ENCODE measurements at regions not wholly inside any gene's neighbourhood (a gene's known extent, or its start where the extent isn't known, plus 50 kb on each side); places are given as distances from the start of the nearest gene placed in this dataset.
"Not testable (repeated sequence)": the region's sequence is repeated elsewhere in the genome, so short reads cannot be mapped to it uniquely, and the experiment has no call there.

- Mint-ChIP-seq H3K36me3 (no peaks in the 10 kb centered on the region), H3K4me1 (ENCODE audit: low read depth) (no peaks in the 10 kb centered on the region), H3K27me3 (peaks cover 2% of the 10 kb centered on the region), H3K9me3 (ENCODE audit: low read depth) (no peaks in the 10 kb centered on the region), H3K27ac (no peak overlapping the region), H3K4me3 (no peak overlapping the region)
Measured at GRCh38 chr2:16359961-16360360, 305.7 kb downstream of the CYRIA start.

- Mint-ChIP-seq H3K27ac (no peak overlapping the region), H3K9me3 (ENCODE audit: low read depth) (peaks cover 4% of the 10 kb centered on the region), H3K4me1 (ENCODE audit: low read depth) (no peaks in the 10 kb centered on the region), H3K36me3 (no peaks in the 10 kb centered on the region), H3K27me3 (no peaks in the 10 kb centered on the region), H3K4me3 (no peak overlapping the region)
Measured at GRCh38 chr2:16357188-16357587, 308.4 kb downstream of the CYRIA start.

GRCh38 chr2:16351541-16351940 lies 314.1 kb downstream of the CYRIA start:
- Mint-ChIP-seq H3K4me3 (no peak overlapping the region), H3K9me3 (ENCODE audit: low read depth) (peaks cover 13% of the 10 kb centered on the region), H3K27me3 (no peaks in the 10 kb centered on the region), H3K36me3 (no peaks in the 10 kb centered on the region), H3K4me1 (ENCODE audit: low read depth) (no peaks in the 10 kb centered on the region), H3K27ac (no peak overlapping the region)

- Mint-ChIP-seq H3K4me3 (no peak overlapping the region), H3K27me3 (no peaks in the 10 kb centered on the region), H3K27ac (no peak overlapping the region), H3K9me3 (ENCODE audit: low read depth) (peaks cover 13% of the 10 kb centered on the region), H3K36me3 (no peaks in the 10 kb centered on the region), H3K4me1 (ENCODE audit: low read depth) (no peaks in the 10 kb centered on the region)
Measured at GRCh38 chr2:16351137-16351536, 314.5 kb downstream of the CYRIA start.

GRCh38 chr2:16350211-16350610 lies 315.4 kb downstream of the CYRIA start:
- Mint-ChIP-seq H3K36me3 (no peaks in the 10 kb centered on the region), H3K4me3 (no peak overlapping the region), H3K4me1 (ENCODE audit: low read depth) (no peaks in the 10 kb centered on the region)

GRCh38 chr2:16349811-16350210 lies 315.8 kb downstream of the CYRIA start:
- no peaks in the 10 kb centered on the region for H3K36me3 Mint-ChIP-seq
- no peak overlapping the region for H3K4me3 Mint-ChIP-seq
- H3K27ac Mint-ChIP-seq: no peak overlapping the region
- H3K9me3 Mint-ChIP-seq (ENCODE audit: low read depth): peaks cover 14% of the 10 kb centered on the region
- H3K4me1 Mint-ChIP-seq (ENCODE audit: low read depth): no peaks in the 10 kb centered on the region
- H3K27me3 Mint-ChIP-seq: no peaks in the 10 kb centered on the region

More at GRCh38 chr2:16350211-16350610, 315.4 kb downstream of the CYRIA start:
- H3K27ac Mint-ChIP-seq: no peak overlapping the region
- no peaks in the 10 kb centered on the region for H3K27me3 Mint-ChIP-seq
- H3K9me3 Mint-ChIP-seq (ENCODE audit: low read depth): peaks cover 13% of the 10 kb centered on the region

GRCh38 chr2:16348821-16349515 lies 316.7 kb downstream of the CYRIA start:
- no peaks in the 10 kb centered on the region for H3K4me1 Mint-ChIP-seq (ENCODE audit: low read depth)
- H3K27ac Mint-ChIP-seq: no peak overlapping the region
- H3K9me3 Mint-ChIP-seq (ENCODE audit: low read depth): peaks cover 17% of the 10 kb centered on the region
- no peaks in the 10 kb centered on the region for H3K27me3 Mint-ChIP-seq
- H3K36me3 Mint-ChIP-seq: no peaks in the 10 kb centered on the region
- no peak overlapping the region for H3K4me3 Mint-ChIP-seq

GRCh38 chr2:16346671-16347070 lies 319.0 kb downstream of the CYRIA start:
- Mint-ChIP-seq H3K27ac (no peak overlapping the region), H3K36me3 (no peaks in the 10 kb centered on the region), H3K27me3 (no peaks in the 10 kb centered on the region), H3K9me3 (ENCODE audit: low read depth) (peaks cover 11% of the 10 kb centered on the region), H3K4me1 (ENCODE audit: low read depth) (no peaks in the 10 kb centered on the region), H3K4me3 (no peak overlapping the region)

- H3K9me3 Mint-ChIP-seq (ENCODE audit: low read depth); H3K4me3 Mint-ChIP-seq; H3K36me3 Mint-ChIP-seq; H3K4me1 Mint-ChIP-seq (ENCODE audit: low read depth); H3K27ac Mint-ChIP-seq; H3K27me3 Mint-ChIP-seq: not testable (repeated sequence)
Measured at GRCh38 chr2:16345231-16345630, 320.4 kb downstream of the CYRIA start.

- Mint-ChIP-seq H3K27me3 (no peaks in the 10 kb centered on the region), H3K4me3 (no peak overlapping the region), H3K36me3 (no peaks in the 10 kb centered on the region), H3K27ac (no peak overlapping the region), H3K4me1 (ENCODE audit: low read depth) (no peaks in the 10 kb centered on the region), H3K9me3 (ENCODE audit: low read depth) (peaks cover 14% of the 10 kb centered on the region)
Measured at GRCh38 chr2:16339206-16339605, 326.4 kb downstream of the CYRIA start.

GRCh38 chr2:16338026-16338425 lies 327.6 kb downstream of the CYRIA start:
- H3K4me1 Mint-ChIP-seq (ENCODE audit: low read depth): no peaks in the 10 kb centered on the region
- no peaks in the 10 kb centered on the region for H3K27me3 Mint-ChIP-seq
- H3K36me3 Mint-ChIP-seq: no peaks in the 10 kb centered on the region
- H3K9me3 Mint-ChIP-seq (ENCODE audit: low read depth): peaks cover 14% of the 10 kb centered on the region
- no peak overlapping the region for H3K4me3 Mint-ChIP-seq
- no peak overlapping the region for H3K27ac Mint-ChIP-seq

- H3K27ac Mint-ChIP-seq: no peak overlapping the region
- H3K4me1 Mint-ChIP-seq (ENCODE audit: low read depth): no peaks in the 10 kb centered on the region
- H3K27me3 Mint-ChIP-seq: no peaks in the 10 kb centered on the region
- H3K36me3 Mint-ChIP-seq: no peaks in the 10 kb centered on the region
- H3K9me3 Mint-ChIP-seq (ENCODE audit: low read depth): peaks cover 14% of the 10 kb centered on the region
- no peak overlapping the region for H3K4me3 Mint-ChIP-seq
Measured at GRCh38 chr2:16336916-16337315, 328.7 kb downstream of the CYRIA start.

GRCh38 chr2:16336491-16336890 lies 329.1 kb downstream of the CYRIA start:
- H3K4me1 Mint-ChIP-seq (ENCODE audit: low read depth): no peaks in the 10 kb centered on the region
- H3K27me3 Mint-ChIP-seq: no peaks in the 10 kb centered on the region
- H3K4me3 Mint-ChIP-seq: no peak overlapping the region
- no peaks in the 10 kb centered on the region for H3K36me3 Mint-ChIP-seq
- H3K9me3 Mint-ChIP-seq (ENCODE audit: low read depth): peaks cover 14% of the 10 kb centered on the region
- H3K27ac Mint-ChIP-seq: no peak overlapping the region

GRCh38 chr2:16335947-16336346 lies 329.7 kb downstream of the CYRIA start:
- H3K4me3 Mint-ChIP-seq: no peak overlapping the region
- no peaks in the 10 kb centered on the region for H3K4me1 Mint-ChIP-seq (ENCODE audit: low read depth)
- peaks cover 14% of the 10 kb centered on the region for H3K9me3 Mint-ChIP-seq (ENCODE audit: low read depth)
- no peaks in the 10 kb centered on the region for H3K27me3 Mint-ChIP-seq
- H3K36me3 Mint-ChIP-seq: no peaks in the 10 kb centered on the region
- H3K27ac Mint-ChIP-seq: no peak overlapping the region

GRCh38 chr2:16335604-16335930 lies 330.1 kb downstream of the CYRIA start:
- Mint-ChIP-seq H3K9me3 (ENCODE audit: low read depth) (peaks cover 14% of the 10 kb centered on the region), H3K4me3 (no peak overlapping the region), H3K27ac (no peak overlapping the region), H3K27me3 (no peaks in the 10 kb centered on the region), H3K36me3 (no peaks in the 10 kb centered on the region), H3K4me1 (ENCODE audit: low read depth) (no peaks in the 10 kb centered on the region)

GRCh38 chr2:16334886-16335603 lies 330.6 kb downstream of the CYRIA start:
- H3K27me3 Mint-ChIP-seq: no peaks in the 10 kb centered on the region
- H3K36me3 Mint-ChIP-seq: no peaks in the 10 kb centered on the region
- no peak overlapping the region for H3K27ac Mint-ChIP-seq
- no peaks in the 10 kb centered on the region for H3K4me1 Mint-ChIP-seq (ENCODE audit: low read depth)
- no peak overlapping the region for H3K4me3 Mint-ChIP-seq
- peaks cover 14% of the 10 kb centered on the region for H3K9me3 Mint-ChIP-seq (ENCODE audit: low read depth)

Measured in activated naive CD8-positive, alpha-beta T cell (primary cell).